Mucosa of descending colon (tissue), 3 donors: ENCODE measurements at regions not wholly inside any gene's neighbourhood (a gene's known extent, or its start where the extent isn't known, plus 50 kb on each side); places are given as distances from the start of the nearest gene placed in this dataset.

Source experiments
- ATAC-seq: fragments of 200-7000 bp; cut with Tn5 transposase; one replicate; pipeline ENCODE4 v1.9.1; 2020; ENCODE audit warnings: mild to moderate bottlenecking, moderate library complexity
- DNase-seq, 3 donors: peaks; one replicate each; pipeline ENCODE4 v3.0.0-alpha.2; 2020
- H3K36me3 ChIP-seq: fragments of 200-600 bp; one replicate; pipeline ENCODE4 v1.8.0; 2021; ENCODE audit warnings: low read depth, mild to moderate bottlenecking
- H3K4me1 ChIP-seq: fragments of 200-600 bp; one replicate; pipeline ENCODE4 v1.8.0; 2021; ENCODE audit warnings: low read depth, mild to moderate bottlenecking
- H3K4me3 ChIP-seq: fragments of 200-600 bp; one replicate; pipeline ENCODE4 v1.8.0; 2021; ENCODE audit warnings: mild to moderate bottlenecking
- H3K9me3 ChIP-seq: fragments of 200-600 bp; one replicate; pipeline ENCODE4 v1.8.0; 2021; ENCODE audit warnings: mild to moderate bottlenecking
- CTCF ChIP-seq: fragments of 200-600 bp; IDR thresholded peaks from one replicate; pipeline ENCODE4 v1.8.0; 2022; ENCODE audit warnings: antibody characterized with exemption, mild to moderate bottlenecking
- intact Hi-C, 2 donors: fragments of 100-400 bp; cut with DNase I in 1 of 2; cut with micrococcal nuclease in 1 of 2; formaldehyde crosslinking; loops; one replicate each; pipeline versions ENCODE4 v1.11.0 to v1.11.1; 2022; cut with DNase I, micrococcal nuclease
- donor health status: DM: no; HTN: no; CAD: no; lungs with moderate emphysema.
- donor health status: DM: no; HTN: no; CAD: no.
- donor health status: DM: no; HTN: yes; CAD: no.

- ATAC-seq (no peak), DNase-seq (no peak)
- intact Hi-C loops = no loop called here
- Histone ChIP-seq H3K36me3 (no peaks in the 10 kb centered on the region), H3K4me1 (no peaks in the 10 kb centered on the region), H3K4me3 (no peak overlapping the region), H3K9me3 (no peaks in the 10 kb centered on the region)
- TF ChIP-seq CTCF = no peak
Observed at GRCh38 chr12:131553096-131553777, 157.7 kb upstream of the SFSWAP start.

- Histone ChIP-seq H3K4me3 (no peak overlapping the region), H3K4me1 (no peaks in the 10 kb centered on the region), H3K9me3 (no peaks in the 10 kb centered on the region), H3K36me3 (no peaks in the 10 kb centered on the region)
- ATAC-seq (no peak), DNase-seq (no peak)
- no peak for TF ChIP-seq CTCF
- intact Hi-C loops = no loop called here
Observed at GRCh38 chr12:131555197-131555846, 155.6 kb upstream of the SFSWAP start.

- DNase-seq = no peak
- Histone ChIP-seq H3K9me3 (no peaks in the 10 kb centered on the region), H3K4me3 (no peak overlapping the region), H3K36me3 (no peaks in the 10 kb centered on the region), H3K4me1 (no peaks in the 10 kb centered on the region)
- intact Hi-C loops = no loop called here
- no peak for TF ChIP-seq CTCF
- ATAC-seq = no peak
Observed at GRCh38 chr12:131555866-131556265, 155.0 kb upstream of the SFSWAP start.

DNA sequence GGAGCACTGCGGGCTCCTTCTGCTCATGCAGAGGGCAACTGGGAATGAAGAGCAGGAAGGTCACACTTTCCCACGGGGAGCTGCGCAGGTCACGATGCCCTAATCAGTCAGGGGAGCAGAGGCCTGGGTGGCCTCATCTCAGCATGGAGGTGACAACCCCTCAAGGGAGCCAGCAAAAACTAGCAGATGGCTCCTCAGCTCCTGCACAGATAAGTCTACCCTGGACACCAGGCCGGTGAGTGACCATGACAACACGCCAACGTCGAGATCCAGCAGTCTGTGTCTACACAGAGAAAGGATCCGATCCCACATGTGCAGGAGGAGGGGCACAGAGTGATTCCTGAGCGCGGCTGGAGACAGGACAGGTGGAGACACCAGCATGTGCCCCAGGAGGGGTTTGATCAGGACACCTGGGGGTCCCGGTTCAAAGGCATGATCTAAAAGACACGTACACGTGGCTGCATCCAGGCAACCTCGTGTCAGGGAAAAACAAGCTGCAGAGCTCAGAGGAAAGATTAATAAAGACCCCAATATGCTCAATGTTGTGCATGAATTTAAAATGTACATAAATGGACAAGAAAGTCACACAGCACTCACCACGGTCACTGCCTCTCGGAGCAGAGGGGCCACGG is 153.7 kb upstream of the SFSWAP start:
- ATAC-seq = no peak
- H3K4me3 ChIP-seq = no peak overlapping the region
- no peak for TF ChIP-seq CTCF
- H3K9me3 ChIP-seq = no peaks in the 10 kb centered on the region
- H3K4me1 ChIP-seq = no peaks in the 10 kb centered on the region
- no peak for DNase-seq
- intact Hi-C loops = no loop called here
- no peaks in the 10 kb centered on the region for H3K36me3 ChIP-seq

GRCh38 chr12:131559517-131560516 is 151.1 kb upstream of the SFSWAP start:
- Histone ChIP-seq H3K36me3 (no peaks in the 10 kb centered on the region), H3K9me3 (no peaks in the 10 kb centered on the region), H3K4me3 (no peak overlapping the region), H3K4me1 (no peaks in the 10 kb centered on the region)
- DNase-seq (no peak), ATAC-seq (no peak)
- TF ChIP-seq CTCF = no peak
- intact Hi-C loops = no loop called here
